Psoas muscle (tissue), 7 donors: ENCODE measurements at regions not wholly inside any gene's neighbourhood (a gene's known extent, or its start where the extent isn't known, plus 50 kb on each side); places are given as distances from the start of the nearest gene placed in this dataset.

ENCODE experiments used
- ATAC-seq, 4 donors: fragments of 200-7000 bp; cut with Tn5 transposase; one replicate each; pipeline ENCODE4 v1.9.1; 2020; ENCODE audit warnings: moderate library complexity in 3 of 4, mild to moderate bottlenecking in 2 of 4
- DNase-seq, 2 donors: peaks; one replicate each; pipeline ENCODE4 v3.0.0-alpha.2; 2020
- H3K27ac ChIP-seq: fragments of 200-600 bp; one replicate; pipeline ENCODE4 v1.8.0; 2022
- H3K27me3 ChIP-seq, 3 donors: fragments of 200-600 bp in 1 of 3; one replicate each; pipeline versions ENCODE4 v1.6.1 to v1.8.0; 2013 to 2022; ENCODE audit warnings: low read length in 2 of 3, mild to moderate bottlenecking in 2 of 3, moderate library complexity in 1 of 3; ENCODE audit not compliant: insufficient read depth in 3 of 3
- H3K36me3 ChIP-seq, 2 donors: fragments of 200-600 bp in 1 of 2; one replicate each; pipeline versions ENCODE4 v1.6.1 to v1.8.0; 2013 to 2022; ENCODE audit warnings: low read depth in 1 of 2, mild to moderate bottlenecking in 1 of 2, moderate library complexity in 1 of 2; ENCODE audit not compliant: insufficient read depth in 1 of 2
- H3K4me1 ChIP-seq: fragments of 200-600 bp; one replicate; pipeline ENCODE4 v1.8.0; 2022
- H3K4me3 ChIP-seq: fragments of 200-600 bp; one replicate; pipeline ENCODE4 v1.8.0; 2022; ENCODE audit warnings: mild to moderate bottlenecking
- H3K9me3 ChIP-seq: fragments of 200-600 bp; one replicate; pipeline ENCODE4 v1.8.0; 2022
- WGBS, 3 donors: extraction: QIAGEN DNeasy Blood & Tissue Kit; methylation state at CpG; one replicate each; pipeline versions ENCODE4 v1.1.6 to v1.1.7; 2013; 5-methylcytosine and 5-hydroxymethylcytosine counted together
- intact Hi-C, 2 donors: fragments of 100-400 bp; cut with DNase I; formaldehyde crosslinking; loops; one replicate each; pipeline versions ENCODE4 v1.11.0 to v1.14.2; 2022
- TF ChIP-seq, protein P1 (sequence below): fragments of 200-600 bp; IDR thresholded peaks from one replicate; pipeline ENCODE4 v1.8.0; 2022; ENCODE audit warnings: antibody characterized with exemption
- donor health status: healthy with polysubstance abuse.
- donor health status: DM: no; HTN: no; CAD: no; lungs with moderate emphysema.
- donor health status: Bipolar disorder and iron deficiency.
- donor health status: healthy.
- donor health status: DM: yes; HTN: yes; CAD: no.
- donor health status: DM: no; HTN: no; CAD: no.
- donor health status: DM: yes; HTN: yes; CAD: no.

DNA sequence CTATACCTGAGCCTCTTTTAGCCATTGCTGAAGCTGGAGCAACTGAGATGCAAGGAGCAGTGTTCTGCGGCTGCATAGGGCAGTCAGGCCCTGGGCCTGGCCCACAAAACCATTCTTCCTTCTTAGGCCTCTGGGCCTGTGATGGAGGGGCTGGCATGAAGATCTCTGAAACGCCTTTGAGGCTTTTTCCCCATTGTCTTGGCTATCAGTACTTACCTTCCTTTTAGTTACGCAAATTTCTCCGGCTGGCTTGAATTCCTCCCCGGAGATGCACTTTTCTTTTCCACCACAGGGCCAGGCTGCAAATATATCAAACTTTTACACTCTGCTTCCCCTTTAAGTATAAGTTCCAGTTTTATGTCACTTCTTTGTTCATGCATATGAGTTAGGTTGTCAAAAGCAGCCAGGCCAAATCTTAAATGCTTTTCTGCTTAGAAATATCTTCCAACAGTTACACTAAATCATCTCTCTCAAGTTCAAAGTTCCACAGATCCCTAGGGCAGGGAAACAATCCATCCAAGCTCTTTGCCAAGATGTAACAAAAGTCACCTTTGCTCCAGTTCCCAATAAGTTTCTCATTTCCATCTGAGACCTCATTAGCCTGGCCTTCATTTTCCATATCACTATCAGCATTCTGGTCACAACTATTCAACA lies 194.4 kb upstream of the PCDH7 start:
- DNase-seq (no peak), ATAC-seq (no peak)
- H3K27me3 ChIP-seq: no peaks in the 10 kb centered on the region
- no peaks in the 10 kb centered on the region for H3K4me1 ChIP-seq
- no peaks in the 10 kb centered on the region for H3K9me3 ChIP-seq
- 74 to 79% (median 79%) methylated on average over 5 of the region's 5 CpGs for WGBS, 3 donors
- intact Hi-C loops: no loop called here
- TF ChIP-seq, protein P1, sequence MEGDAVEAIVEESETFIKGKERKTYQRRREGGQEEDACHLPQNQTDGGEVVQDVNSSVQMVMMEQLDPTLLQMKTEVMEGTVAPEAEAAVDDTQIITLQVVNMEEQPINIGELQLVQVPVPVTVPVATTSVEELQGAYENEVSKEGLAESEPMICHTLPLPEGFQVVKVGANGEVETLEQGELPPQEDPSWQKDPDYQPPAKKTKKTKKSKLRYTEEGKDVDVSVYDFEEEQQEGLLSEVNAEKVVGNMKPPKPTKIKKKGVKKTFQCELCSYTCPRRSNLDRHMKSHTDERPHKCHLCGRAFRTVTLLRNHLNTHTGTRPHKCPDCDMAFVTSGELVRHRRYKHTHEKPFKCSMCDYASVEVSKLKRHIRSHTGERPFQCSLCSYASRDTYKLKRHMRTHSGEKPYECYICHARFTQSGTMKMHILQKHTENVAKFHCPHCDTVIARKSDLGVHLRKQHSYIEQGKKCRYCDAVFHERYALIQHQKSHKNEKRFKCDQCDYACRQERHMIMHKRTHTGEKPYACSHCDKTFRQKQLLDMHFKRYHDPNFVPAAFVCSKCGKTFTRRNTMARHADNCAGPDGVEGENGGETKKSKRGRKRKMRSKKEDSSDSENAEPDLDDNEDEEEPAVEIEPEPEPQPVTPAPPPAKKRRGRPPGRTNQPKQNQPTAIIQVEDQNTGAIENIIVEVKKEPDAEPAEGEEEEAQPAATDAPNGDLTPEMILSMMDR: no peak
- no peak overlapping the region for H3K27ac ChIP-seq
- H3K4me3 ChIP-seq: no peak overlapping the region
- no peaks in the 10 kb centered on the region for H3K36me3 ChIP-seq

DNA sequence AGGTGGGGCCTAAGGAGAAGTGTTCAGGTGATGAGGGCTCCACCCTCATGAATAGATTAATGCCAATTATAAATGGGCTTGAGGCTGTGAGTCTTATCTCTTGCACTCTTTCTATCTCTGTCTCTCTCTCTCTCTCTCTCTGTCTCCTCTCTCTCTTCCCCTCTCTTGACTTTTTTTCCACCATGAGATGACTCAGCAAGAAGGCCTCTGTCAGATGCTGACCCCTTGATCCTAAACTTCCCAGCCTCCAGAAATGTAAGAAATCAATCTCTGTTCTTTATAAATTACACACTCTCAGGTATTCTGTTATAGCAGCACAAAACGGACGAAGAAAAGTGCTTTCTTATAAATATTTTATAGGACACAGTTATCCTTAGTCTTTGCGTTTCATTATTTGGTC lies 184.9 kb upstream of the PCDH7 start:
- Histone ChIP-seq H3K4me3 (no peak overlapping the region), H3K4me1 (no peaks in the 10 kb centered on the region), H3K27me3 (no peaks in the 10 kb centered on the region), H3K9me3 (no peaks in the 10 kb centered on the region), H3K36me3 (no peaks in the 10 kb centered on the region), H3K27ac (no peak overlapping the region)
- no peak for ATAC-seq
- intact Hi-C loops: no loop called here
- TF ChIP-seq, protein P1: no peak
- WGBS, 3 donors: 89 to 95% (median 94%) methylated on average over 3 of the region's 3 CpGs
- DNase-seq: no peak

DNA sequence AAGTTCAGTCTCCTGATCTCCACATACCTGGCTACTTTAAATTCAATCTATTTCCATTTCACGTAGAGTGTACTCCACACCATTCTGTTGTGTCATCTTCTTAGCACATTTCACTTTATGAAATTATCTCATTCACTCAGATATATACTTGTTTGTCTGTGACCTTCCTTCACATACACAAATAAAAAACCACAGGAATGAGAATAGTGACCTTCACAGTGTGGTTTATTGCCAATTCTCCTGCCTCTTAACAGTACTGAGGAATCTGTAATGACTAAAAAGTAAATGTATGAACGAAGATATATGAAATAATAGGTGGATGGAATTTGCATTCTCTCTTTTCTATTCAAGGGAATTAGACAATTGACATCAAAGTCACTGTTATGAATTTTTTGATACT lies 183.9 kb upstream of the PCDH7 start:
- TF ChIP-seq, protein P1: no peak
- H3K4me3 ChIP-seq: no peak overlapping the region
- no peaks in the 10 kb centered on the region for H3K27me3 ChIP-seq
- H3K4me1 ChIP-seq: no peaks in the 10 kb centered on the region
- H3K9me3 ChIP-seq: no peaks in the 10 kb centered on the region
- intact Hi-C loops: no loop called here
- H3K27ac ChIP-seq: no peak overlapping the region
- DNase-seq (no peak), ATAC-seq (no peak)
- no peaks in the 10 kb centered on the region for H3K36me3 ChIP-seq
- 81 to 87% (median 85%) methylated on average over 2 of the region's 2 CpGs for WGBS, 3 donors

DNA sequence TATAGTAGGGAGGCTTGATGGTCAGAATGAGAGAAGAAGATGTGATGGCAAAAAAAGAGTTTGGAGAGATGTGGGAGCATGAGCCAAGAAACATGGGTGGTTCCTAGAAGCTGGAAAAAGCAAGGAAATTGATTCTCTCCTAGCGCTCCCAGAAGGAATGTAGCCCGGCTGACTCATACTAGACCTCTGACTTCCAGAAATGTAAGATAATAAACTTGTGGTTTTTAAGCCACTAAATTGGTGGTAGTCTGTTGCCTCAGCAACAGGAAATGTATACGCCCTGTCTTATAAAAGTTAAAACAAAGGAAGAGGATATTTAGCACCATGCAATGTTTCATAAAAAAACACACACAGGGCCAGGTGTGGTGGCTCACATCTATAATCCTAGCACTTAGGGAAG lies 182.7 kb upstream of the PCDH7 start:
- no peaks in the 10 kb centered on the region for H3K36me3 ChIP-seq
- ATAC-seq: no peak
- TF ChIP-seq, protein P1: no peak
- H3K4me1 ChIP-seq: no peaks in the 10 kb centered on the region
- DNase-seq: no peak
- intact Hi-C loops: no loop called here
- H3K9me3 ChIP-seq: no peaks in the 10 kb centered on the region
- H3K27ac ChIP-seq: no peak overlapping the region
- H3K27me3 ChIP-seq: no peaks in the 10 kb centered on the region
- 21 to 22% (median 21%) methylated on average over 3 of the region's 3 CpGs for WGBS, 3 donors
- H3K4me3 ChIP-seq: no peak overlapping the region

DNA sequence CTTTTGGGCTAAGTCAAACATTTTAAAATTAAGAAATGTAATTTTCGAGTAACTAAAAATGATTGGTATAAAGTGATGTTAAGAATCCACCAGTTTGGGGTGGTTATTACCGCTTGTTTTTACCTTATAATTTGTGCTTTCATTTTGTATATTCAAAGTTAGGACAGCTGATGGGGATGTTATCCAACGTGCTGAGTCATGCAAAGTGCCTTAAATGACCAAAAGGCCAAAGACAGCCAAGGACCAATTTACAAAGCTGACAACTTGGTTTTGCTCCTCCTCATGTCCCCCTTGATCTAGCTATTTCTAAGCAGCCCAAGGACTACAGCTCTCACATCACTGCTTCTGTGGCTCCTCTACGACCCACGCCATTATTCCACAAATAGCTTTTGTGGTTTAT lies 181.4 kb upstream of the PCDH7 start:
- Histone ChIP-seq H3K4me3 (no peak overlapping the region), H3K27ac (no peak overlapping the region), H3K4me1 (no peaks in the 10 kb centered on the region), H3K27me3 (no peaks in the 10 kb centered on the region), H3K36me3 (no peaks in the 10 kb centered on the region), H3K9me3 (no peaks in the 10 kb centered on the region)
- ATAC-seq (no peak), DNase-seq (no peak)
- intact Hi-C loops: no loop called here
- TF ChIP-seq, protein P1: no peak
- WGBS, 3 donors: 50 to 73% (median 56%) methylated on average over 5 of the region's 5 CpGs
